Hindlimb muscle (tissue), 1 donor: ENCODE measurements at regions not wholly inside any gene's neighbourhood (a gene's known extent, or its start where the extent isn't known, plus 50 kb on each side); places are given as distances from the start of the nearest gene placed in this dataset.
"Not testable (repeated sequence)": the region's sequence is repeated elsewhere in the genome, so short reads cannot be mapped to it uniquely, and the experiment has no call there.

ENCODE experiments used
- DNase-seq: peaks from one replicate; pipeline ENCODE4 v3.0.0-alpha.2; 2013

- DNase-seq = not testable (repeated sequence)
Observed at GRCh38 chr2:111406616-111407015, 285.9 kb downstream of the BCL2L11 start.

GRCh38 chr2:111407632-111408194, 287.0 kb downstream of the BCL2L11 start:
- DNase-seq = not testable (repeated sequence)

DNA sequence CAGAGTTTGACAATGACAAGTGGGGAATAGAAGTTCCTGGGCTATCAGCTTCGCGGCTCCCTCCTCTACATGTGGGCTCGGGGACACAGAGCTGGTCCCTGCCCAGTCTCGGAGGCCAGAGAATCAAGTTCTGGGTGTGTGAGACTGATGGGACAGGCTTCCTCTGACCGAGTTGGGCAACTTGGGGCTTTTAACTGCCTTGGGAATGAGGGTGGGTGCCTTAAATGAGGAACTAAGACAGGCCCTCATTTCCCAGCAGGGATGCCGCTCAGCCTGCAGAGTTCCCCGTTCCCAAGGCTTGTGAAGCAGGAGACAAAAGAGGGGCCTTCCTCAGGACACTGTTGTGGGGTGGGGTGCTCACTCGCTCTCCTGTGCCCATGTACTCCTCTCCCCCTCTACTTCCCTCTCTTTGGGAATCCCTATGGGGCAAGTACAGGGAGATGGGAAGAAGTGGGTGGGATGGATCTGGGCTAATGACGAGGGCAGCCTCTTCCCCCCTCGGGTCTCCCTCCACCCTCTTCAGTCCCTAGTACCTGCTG, 290.2 kb downstream of the BCL2L11 start:
- not testable (repeated sequence) for DNase-seq

- not testable (repeated sequence) for DNase-seq
Observed at GRCh38 chr2:111411867-111412681, 291.4 kb downstream of the BCL2L11 start.

- DNase-seq = not testable (repeated sequence)
Observed at GRCh38 chr2:111412841-111413650, 292.3 kb downstream of the BCL2L11 start.

DNA sequence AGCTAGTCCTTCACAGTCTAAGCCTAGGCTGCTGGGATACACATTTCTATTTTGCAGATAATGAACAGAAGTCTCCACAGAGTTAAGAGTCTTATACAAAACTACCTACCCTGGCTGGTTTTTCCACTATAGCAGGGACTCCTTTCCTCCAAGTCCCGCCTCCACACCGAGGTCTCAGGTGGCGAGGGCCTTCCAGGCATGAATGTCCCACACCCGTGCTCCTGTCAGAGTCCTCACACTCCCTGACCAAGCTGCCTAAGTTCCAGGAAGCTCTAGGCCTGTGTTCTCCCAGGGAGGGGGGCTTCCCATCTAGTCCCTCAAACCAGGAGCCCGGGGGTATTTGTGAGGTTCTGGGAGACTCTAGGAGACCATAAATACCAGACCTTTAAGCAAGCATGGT, 293.2 kb downstream of the BCL2L11 start:
- DNase-seq = not testable (repeated sequence)

DNA sequence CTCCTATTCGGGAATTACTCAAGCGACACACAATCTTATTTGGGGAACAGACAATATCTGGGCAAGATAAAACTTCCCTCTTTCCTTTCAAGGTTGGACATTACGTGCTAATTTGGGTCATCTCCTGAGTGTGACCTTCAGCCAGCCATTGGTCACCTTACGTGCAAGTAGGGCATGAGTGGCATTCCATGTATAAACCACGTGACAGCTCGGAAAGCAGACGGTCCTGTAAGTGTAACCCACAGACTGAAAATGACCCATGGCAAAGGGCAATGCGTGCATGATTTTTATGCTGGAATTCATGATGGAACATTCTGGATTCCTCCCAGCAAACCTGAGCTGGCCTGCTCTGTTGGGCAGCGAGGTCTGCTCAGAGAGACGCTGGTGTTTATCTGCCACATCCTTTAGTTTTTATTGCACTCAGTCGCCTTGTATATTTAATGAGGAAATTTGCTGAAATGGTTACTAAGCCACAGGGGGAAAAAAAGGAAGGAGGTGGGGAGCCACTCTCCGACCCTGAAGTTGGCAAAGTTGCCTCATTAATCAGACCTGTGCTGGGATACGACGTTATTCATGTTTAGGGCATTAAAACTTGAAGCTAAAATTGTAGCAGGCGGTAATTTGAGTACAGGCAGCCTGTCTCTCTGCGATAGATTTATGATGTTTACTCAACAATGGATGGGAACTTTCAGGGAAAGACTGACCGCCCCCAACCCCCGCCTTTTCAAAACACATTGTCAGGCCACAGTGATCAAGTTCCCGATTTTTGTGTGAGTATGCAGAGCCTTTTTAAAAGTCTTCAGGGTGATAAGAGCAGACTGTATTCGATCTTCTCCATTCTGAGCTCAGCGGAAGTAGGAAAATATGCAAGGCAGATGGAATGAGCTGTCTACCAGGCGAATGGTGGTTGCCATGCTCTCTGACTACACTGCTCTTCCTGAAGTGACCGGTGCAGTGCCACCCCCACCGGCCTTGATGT, 295.3 kb downstream of the BCL2L11 start:
- DNase-seq = not testable (repeated sequence)

DNA sequence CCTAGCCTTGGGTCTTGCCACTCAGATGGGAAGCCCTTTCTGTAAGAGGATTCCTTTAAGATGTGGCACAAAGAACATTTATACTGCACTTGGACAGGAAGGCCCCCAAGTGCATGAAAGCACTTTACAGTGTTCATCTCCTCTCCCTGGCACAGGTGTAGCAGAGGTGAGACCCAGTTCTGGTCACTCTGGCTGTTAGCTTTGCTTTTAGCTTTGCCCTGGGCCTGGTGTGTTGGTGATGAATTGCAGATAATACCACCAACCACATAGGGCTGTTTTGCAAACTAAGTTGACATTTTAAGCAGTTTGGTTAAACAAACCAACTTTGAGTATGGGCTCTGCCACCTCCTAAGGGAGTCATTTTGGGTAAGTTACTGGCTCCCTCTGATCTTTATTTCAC, 296.3 kb downstream of the BCL2L11 start:
- not testable (repeated sequence) for DNase-seq

- not testable (repeated sequence) for DNase-seq
Observed at GRCh38 chr2:111418091-111418875, 297.6 kb downstream of the BCL2L11 start.

- DNase-seq = not testable (repeated sequence)
Observed at GRCh38 chr2:111420074-111420473, 299.4 kb downstream of the BCL2L11 start.

DNA sequence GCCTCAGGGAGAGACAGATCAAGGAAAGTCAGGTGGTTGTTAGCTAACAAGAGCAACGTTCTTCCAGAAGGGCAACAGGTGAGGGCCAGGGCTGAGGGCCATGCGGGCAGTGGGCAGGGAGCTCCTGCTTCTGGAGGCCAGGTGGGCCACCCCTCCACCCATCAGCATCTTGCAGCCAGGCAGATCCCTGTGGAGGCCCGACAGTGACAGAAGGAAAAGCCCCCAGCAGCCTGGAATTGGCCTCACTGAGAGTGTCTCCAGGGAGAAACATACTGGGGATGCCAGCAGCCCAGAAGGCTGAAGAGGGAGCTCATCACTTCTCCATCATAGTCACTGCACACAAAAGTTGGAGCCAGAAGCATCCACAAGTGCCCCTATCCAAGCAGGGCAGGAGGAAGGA, 300.1 kb downstream of the BCL2L11 start:
- DNase-seq = not testable (repeated sequence)

- not testable (repeated sequence) for DNase-seq
Observed at GRCh38 chr2:111421949-111422348, 301.2 kb downstream of the BCL2L11 start.

- DNase-seq = not testable (repeated sequence)
Observed at GRCh38 chr2:111422562-111422961, 301.8 kb downstream of the BCL2L11 start.

- DNase-seq = not testable (repeated sequence)
Observed at GRCh38 chr2:111423184-111423583, 302.5 kb downstream of the BCL2L11 start.

DNA sequence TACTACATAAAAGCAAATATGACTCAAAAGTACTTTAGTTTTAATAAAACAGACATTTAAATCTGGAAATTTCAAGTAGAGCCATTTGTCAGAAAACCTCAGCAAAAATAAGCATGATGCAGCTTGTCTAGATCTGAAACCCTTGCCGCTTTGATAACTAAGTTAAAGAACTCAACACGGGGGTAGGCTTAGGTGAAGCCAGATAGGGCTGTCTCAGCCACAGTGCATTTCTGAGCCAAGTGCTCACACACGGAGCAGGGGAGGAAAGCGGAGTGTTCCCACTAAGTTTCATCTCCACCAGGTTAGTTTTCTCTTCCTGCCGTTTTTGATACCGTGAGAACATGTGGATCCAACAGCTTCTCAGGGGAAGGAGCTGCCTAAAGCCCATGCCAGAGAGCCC, 303.5 kb downstream of the BCL2L11 start:
- not testable (repeated sequence) for DNase-seq

DNA sequence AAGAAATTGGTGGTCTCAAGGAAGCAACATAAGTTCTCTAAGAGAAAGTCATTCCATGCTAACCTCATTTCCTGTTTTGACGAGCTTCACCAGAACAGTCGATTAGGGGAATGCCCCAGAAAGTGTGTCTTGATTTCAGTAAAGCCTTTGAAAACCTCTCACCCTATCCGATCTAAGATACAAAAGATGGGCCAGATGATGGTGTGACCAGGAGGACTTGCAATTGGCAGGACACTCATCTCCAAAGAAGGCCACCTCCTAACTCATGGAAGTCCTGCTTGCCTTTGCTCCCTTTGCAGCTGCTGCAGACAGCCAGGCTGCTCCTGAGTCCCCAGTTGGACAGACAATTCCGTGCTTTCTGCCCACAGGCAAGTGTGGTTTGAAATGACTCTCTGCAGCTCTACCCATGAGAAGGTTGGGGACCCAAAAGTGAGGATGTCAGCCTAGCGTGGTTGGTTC, 304.2 kb downstream of the BCL2L11 start:
- not testable (repeated sequence) for DNase-seq

DNA sequence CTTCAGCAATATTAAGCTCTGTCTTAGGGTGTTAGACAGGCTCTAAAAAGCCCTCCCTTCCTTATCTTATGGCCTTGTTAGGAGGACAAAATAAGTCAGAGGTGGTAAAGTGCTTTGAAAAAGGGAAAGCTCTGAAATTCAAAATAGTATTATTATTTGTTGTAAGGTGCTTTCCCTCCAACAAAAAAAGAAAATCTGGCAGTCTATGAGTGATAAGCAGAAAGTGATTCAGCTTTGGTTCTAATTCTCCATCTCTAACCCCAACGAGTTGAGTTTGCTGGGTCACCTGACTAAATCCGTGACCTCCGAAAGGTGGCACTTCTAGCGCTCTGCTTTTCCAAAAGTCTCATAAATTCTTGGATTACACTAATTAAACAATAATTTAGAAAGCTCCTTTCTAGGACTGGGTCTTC, 305.1 kb downstream of the BCL2L11 start:
- not testable (repeated sequence) for DNase-seq

DNA sequence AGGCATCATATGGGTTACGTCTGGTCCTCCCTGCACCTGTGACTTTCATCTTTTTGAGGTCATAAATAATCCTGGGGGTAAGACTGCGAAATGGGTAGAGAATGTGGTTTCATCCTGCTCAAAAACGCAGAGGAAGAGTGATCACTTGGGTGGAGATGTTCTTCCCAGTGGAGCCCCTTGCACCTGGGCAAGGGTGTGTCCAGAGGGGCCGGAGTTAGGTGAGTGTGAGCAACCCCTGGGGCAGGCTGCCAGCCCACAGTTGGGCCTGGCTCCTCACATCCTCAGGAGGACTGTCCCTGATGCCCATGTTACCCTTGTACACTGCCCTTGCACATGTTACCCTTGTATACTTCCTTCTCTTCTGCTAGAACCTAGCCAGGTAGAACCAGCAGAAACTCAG, 306.6 kb downstream of the BCL2L11 start:
- not testable (repeated sequence) for DNase-seq

GRCh38 chr2:111428915-111429314, 308.2 kb downstream of the BCL2L11 start:
- DNase-seq = not testable (repeated sequence)

DNA sequence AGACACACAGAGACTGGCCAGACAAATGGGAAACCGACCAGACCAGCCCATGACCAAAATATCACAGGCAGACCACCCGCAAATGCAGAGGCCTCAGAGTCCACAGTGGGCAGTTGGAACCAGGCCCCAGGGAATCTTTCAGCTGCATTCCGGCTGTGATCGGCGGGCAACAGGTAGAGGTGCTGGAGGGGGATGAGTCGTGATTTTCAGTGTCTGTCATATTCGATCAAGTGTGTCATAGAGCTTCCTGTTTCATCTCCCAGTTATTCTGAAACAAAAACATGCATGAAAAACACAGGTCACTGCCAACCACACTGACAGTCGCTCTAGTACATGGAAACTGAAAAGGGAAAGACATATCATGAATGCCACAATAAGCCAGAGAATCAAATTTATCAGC, 308.6 kb downstream of the BCL2L11 start:
- DNase-seq = not testable (repeated sequence)
